ENCODE measurements at regions not wholly inside any gene's neighbourhood (a gene's known extent, or its start where the extent isn't known, plus 50 kb on each side); places are given as distances from the start of the nearest gene placed in this dataset.

DNA sequence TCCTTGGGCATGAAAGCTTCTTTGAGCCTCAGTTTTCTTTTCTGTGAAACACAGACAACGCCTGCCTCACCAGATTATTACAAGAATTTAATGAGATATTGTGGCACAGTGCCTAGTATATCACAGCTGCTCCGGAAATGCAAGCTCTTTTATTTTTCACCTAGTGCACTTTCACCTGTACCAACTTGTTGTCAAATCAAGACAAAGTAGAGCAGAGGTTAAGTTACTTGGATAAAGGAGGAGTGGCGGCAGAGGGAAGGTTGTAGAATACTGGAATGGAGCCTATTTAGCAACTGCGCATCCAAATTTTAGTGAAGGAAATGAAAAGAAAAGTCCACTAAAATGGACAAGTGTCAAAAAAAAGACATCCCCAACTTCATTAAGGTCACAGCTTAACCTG, 54.9 kb upstream of the RHOBTB1 start:
- Mint-ChIP-seq H3K36me3 (ENCODE audit: low read depth) (no peaks in the 10 kb centered on the region), H3K27me3 (ENCODE audit: low read depth) (peaks cover 50% of the 10 kb centered on the region), H3K9me3 (no peaks in the 10 kb centered on the region), H3K4me3 (no peak overlapping the region), H3K4me1 (ENCODE audit: low read depth) (no peaks in the 10 kb centered on the region), H3K27ac (no peak overlapping the region)
- no peak for DNase-seq (ENCODE audit: low spot score)

- Mint-ChIP-seq H3K4me1 (ENCODE audit: low read depth) (peaks cover 3% of the 10 kb centered on the region), H3K27ac (no peak overlapping the region), H3K36me3 (ENCODE audit: low read depth) (no peaks in the 10 kb centered on the region), H3K4me3 (no peak overlapping the region), H3K27me3 (ENCODE audit: low read depth) (peaks cover 26% of the 10 kb centered on the region), H3K9me3 (no peaks in the 10 kb centered on the region)
- no peak for DNase-seq (ENCODE audit: low spot score)
Measured at GRCh38 chr10:60994128-60994527, 50.1 kb upstream of the RHOBTB1 start.

All from T-helper 2 cell treated with Interferon-gamma antibody and Interleukin-4, amounts not matched to agents 5 μg/mL and 100 μg/mL, for 36 hours (primary cell).